GM12891 (cell line): ENCODE measurements at regions not wholly inside any gene's neighbourhood (a gene's known extent, or its start where the extent isn't known, plus 50 kb on each side); places are given as distances from the start of the nearest gene placed in this dataset.

Experiments used
- PAX5 ChIP-seq: IDR thresholded peaks from 2 replicates; pipeline ENCODE4 v1.6.1; 2011; ENCODE audit warnings: low read length, moderate library complexity, mild to moderate bottlenecking; ENCODE audit not compliant: insufficient read depth, severe bottlenecking
- POLR2A ChIP-seq: IDR thresholded peaks from 2 replicates; pipeline ENCODE4 v1.6.1; 2011; ENCODE audit warnings: low read depth, low read length, control low read depth
- POLR2AphosphoS5 ChIP-seq: IDR thresholded peaks from 2 replicates; pipeline ENCODE4 v1.6.1; 2011; ENCODE audit warnings: low read depth, low read length, control low read depth
- POU2F2 ChIP-seq: IDR thresholded peaks from 2 replicates; pipeline ENCODE4 v1.6.1; 2011; ENCODE audit warnings: low read depth, mild to moderate bottlenecking, control low read depth, low read length, moderate library complexity
- SPI1 ChIP-seq: IDR thresholded peaks from 2 replicates; pipeline ENCODE4 v1.6.1; 2011; ENCODE audit warnings: low read depth, low read length, control low read depth
- TAF1 ChIP-seq: IDR thresholded peaks from 2 replicates; pipeline ENCODE4 v1.6.1; 2011; ENCODE audit warnings: low read depth, low read length, control low read depth

- TF ChIP-seq SPI1, result no peak
- no peak for TF ChIP-seq POLR2AphosphoS5
- TF ChIP-seq TAF1, result no peak
- no peak for TF ChIP-seq POLR2A
- TF ChIP-seq POU2F2, result no peak
- no peak for TF ChIP-seq PAX5
Measured at GRCh38 chr3:31055757-31056156, 161.3 kb upstream of the GADL1 start.
